Karpas-422 (cell line): ENCODE measurements at regions not wholly inside any gene's neighbourhood (a gene's known extent, or its start where the extent isn't known, plus 50 kb on each side); places are given as distances from the start of the nearest gene placed in this dataset.

ENCODE experiments used
- DNase-seq: peaks from one replicate; pipeline ENCODE4 v3.0.0-alpha.2; 2015
- H2AFZ ChIP-seq: fragments of 200-600 bp; sonication (generic); 2 replicates; pipeline ENCODE4 v1.6.1; 2014; ENCODE audit warnings: antibody characterized with exemption, low read length, mixed read lengths
- H3K27ac ChIP-seq: fragments of 200-600 bp; sonication (generic); 2 replicates; pipeline ENCODE4 v1.5.1; 2014; ENCODE audit warnings: mild to moderate bottlenecking, low read length, moderate library complexity
- H3K27me3 ChIP-seq: fragments of 200-600 bp; sonication (generic); 2 replicates; pipeline ENCODE4 v1.6.1; 2014; ENCODE audit warnings: low read length, mixed read lengths
- H3K36me3 ChIP-seq: fragments of 200-600 bp; sonication (generic); 2 replicates; pipeline ENCODE4 v1.6.1; 2014; ENCODE audit warnings: low read length, mixed read lengths; ENCODE audit not compliant: insufficient read depth
- H3K4me1 ChIP-seq: fragments of 200-600 bp; sonication (generic); 2 replicates; pipeline ENCODE4 v1.6.1; 2014; ENCODE audit warnings: mild to moderate bottlenecking, low read length, mixed read lengths
- H3K4me2 ChIP-seq: fragments of 200-600 bp; sonication (generic); 2 replicates; pipeline ENCODE4 v1.6.1; 2014; ENCODE audit warnings: low read length, low read depth, mild to moderate bottlenecking; ENCODE audit not compliant: poor library complexity, severe bottlenecking
- H3K4me3 ChIP-seq: fragments of 200-600 bp; sonication (generic); 2 replicates; pipeline ENCODE4 v1.5.1; 2014; ENCODE audit warnings: mild to moderate bottlenecking, antibody characterized with exemption, low read length, mixed read lengths
- H3K79me2 ChIP-seq: fragments of 200-600 bp; sonication (generic); 2 replicates; pipeline ENCODE4 v1.6.1; 2014; ENCODE audit warnings: mild to moderate bottlenecking, low read length, mixed read lengths
- H3K9ac ChIP-seq: fragments of 200-600 bp; sonication (generic); 2 replicates; pipeline ENCODE4 v1.6.0; 2014; ENCODE audit warnings: low read length
- H3K9me2 ChIP-seq: fragments of 200-600 bp; sonication (generic), shearing (Covaris generic); replicated peaks from 2 replicates; pipeline ENCODE4 v1.6.0; 2014; ENCODE audit warnings: mild to moderate bottlenecking, low read length, moderate library complexity; ENCODE audit not compliant: insufficient read depth
- H3K9me3 ChIP-seq: fragments of 300-700, 200-600 bp; sonication (generic); 2 replicates; pipeline ENCODE4 v1.6.1; 2014; ENCODE audit warnings: low read length, mixed read lengths
- H4K20me1 ChIP-seq: fragments of 200-600 bp; sonication (generic); 2 replicates; pipeline ENCODE4 v1.6.1; 2014; ENCODE audit warnings: mild to moderate bottlenecking, antibody characterized with exemption, low read length, low read depth; ENCODE audit not compliant: insufficient read depth

DNA sequence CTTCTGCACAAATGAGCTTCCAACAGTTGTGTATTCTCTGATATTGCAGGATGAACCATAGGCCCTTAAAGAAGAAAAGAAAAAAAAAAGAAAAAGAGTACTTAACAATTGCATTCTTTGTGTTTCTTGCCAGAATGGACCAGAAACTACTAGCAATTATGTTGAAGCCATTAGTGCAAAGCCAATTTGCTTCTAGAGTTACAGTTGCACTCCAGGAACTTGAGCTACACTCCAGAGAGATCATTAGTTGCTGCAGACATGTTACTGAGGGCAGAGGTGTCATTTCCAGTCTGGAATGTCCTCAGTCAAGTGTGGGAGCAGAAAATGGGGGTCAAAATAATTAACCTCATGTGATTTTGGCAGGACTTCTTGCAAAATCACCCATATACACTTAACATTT lies 85.6 kb upstream of the CCL2 start:
- no peaks in the 10 kb centered on the region for H3K9me2 ChIP-seq
- no peak overlapping the region for H2AFZ ChIP-seq
- H3K9ac ChIP-seq, result no peak overlapping the region
- no peak for DNase-seq
- no peaks in the 10 kb centered on the region for H3K9me3 ChIP-seq
- no peak overlapping the region for H3K4me3 ChIP-seq
- H3K27me3 ChIP-seq, result no peaks in the 10 kb centered on the region
- no peaks in the 10 kb centered on the region for H3K36me3 ChIP-seq
- H3K79me2 ChIP-seq, result no peaks in the 10 kb centered on the region
- H4K20me1 ChIP-seq, result no peaks in the 10 kb centered on the region
- no peak overlapping the region for H3K27ac ChIP-seq
- no peak overlapping the region for H3K4me2 ChIP-seq
- H3K4me1 ChIP-seq, result no peaks in the 10 kb centered on the region

DNA sequence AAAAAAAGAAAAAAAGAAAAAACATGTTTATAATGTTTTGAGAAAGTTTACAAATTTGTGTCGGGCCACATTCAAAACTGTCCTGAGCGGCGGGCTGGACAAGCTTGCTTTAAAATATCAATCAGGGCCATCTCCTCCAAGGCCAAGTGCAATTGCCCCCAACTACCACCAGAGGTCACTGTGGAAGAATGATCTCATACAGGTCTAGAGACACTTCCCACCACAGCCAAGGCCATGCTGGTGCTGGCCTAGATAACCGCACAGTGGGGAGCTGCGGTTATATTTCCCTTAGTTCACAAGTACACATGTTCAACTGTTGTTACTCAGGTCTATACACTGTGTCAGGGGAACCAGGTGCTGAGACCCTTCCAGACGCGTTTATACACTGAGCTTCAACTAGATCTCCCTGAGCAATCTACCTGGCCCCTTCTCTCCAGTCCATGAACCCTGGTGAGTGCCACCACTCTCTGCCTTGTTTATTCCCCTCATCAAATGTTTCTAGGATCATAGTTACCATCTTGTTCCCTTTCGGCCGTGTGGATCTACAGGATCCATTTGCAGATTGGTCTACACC lies 83.8 kb upstream of the CCL2 start:
- no peaks in the 10 kb centered on the region for H3K9me2 ChIP-seq
- no peak overlapping the region for H3K9ac ChIP-seq
- peak; percentile 85 for DNase-seq
- H3K27ac ChIP-seq, result no peak overlapping the region
- no peaks in the 10 kb centered on the region for H3K4me1 ChIP-seq
- H3K4me3 ChIP-seq, result no peak overlapping the region
- no peaks in the 10 kb centered on the region for H3K9me3 ChIP-seq
- no peaks in the 10 kb centered on the region for H3K79me2 ChIP-seq
- no peak overlapping the region for H3K4me2 ChIP-seq
- no peaks in the 10 kb centered on the region for H3K27me3 ChIP-seq
- no peaks in the 10 kb centered on the region for H4K20me1 ChIP-seq
- H3K36me3 ChIP-seq, result no peaks in the 10 kb centered on the region
- H2AFZ ChIP-seq, result no peak overlapping the region

GRCh38 chr17:34172390-34172918 lies 82.6 kb upstream of the CCL2 start:
- Histone ChIP-seq H4K20me1 (no peaks in the 10 kb centered on the region), H3K9me2 (no peaks in the 10 kb centered on the region), H3K27me3 (no peaks in the 10 kb centered on the region), H3K4me2 (no peak overlapping the region), H2AFZ (no peak overlapping the region), H3K4me3 (no peak overlapping the region), H3K27ac (no peak overlapping the region), H3K9ac (no peak overlapping the region), H3K9me3 (no peaks in the 10 kb centered on the region), H3K79me2 (no peaks in the 10 kb centered on the region), H3K36me3 (no peaks in the 10 kb centered on the region), H3K4me1 (no peaks in the 10 kb centered on the region)
- DNase-seq, result no peak

GRCh38 chr17:34173241-34173640 lies 81.8 kb upstream of the CCL2 start:
- Histone ChIP-seq H2AFZ (no peak overlapping the region), H3K27me3 (no peaks in the 10 kb centered on the region), H3K4me1 (no peaks in the 10 kb centered on the region), H3K27ac (no peak overlapping the region), H3K79me2 (no peaks in the 10 kb centered on the region), H4K20me1 (no peaks in the 10 kb centered on the region), H3K9me2 (no peaks in the 10 kb centered on the region), H3K9ac (no peak overlapping the region), H3K9me3 (no peaks in the 10 kb centered on the region), H3K36me3 (no peaks in the 10 kb centered on the region), H3K4me3 (no peak overlapping the region), H3K4me2 (no peak overlapping the region)
- no peak for DNase-seq

GRCh38 chr17:34174496-34174895 lies 80.6 kb upstream of the CCL2 start:
- H3K27me3 ChIP-seq, result no peaks in the 10 kb centered on the region
- no peaks in the 10 kb centered on the region for H3K4me1 ChIP-seq
- H3K27ac ChIP-seq, result no peak overlapping the region
- no peaks in the 10 kb centered on the region for H4K20me1 ChIP-seq
- no peak for DNase-seq
- no peak overlapping the region for H3K4me2 ChIP-seq
- no peak overlapping the region for H2AFZ ChIP-seq
- H3K4me3 ChIP-seq, result no peak overlapping the region
- H3K36me3 ChIP-seq, result no peaks in the 10 kb centered on the region
- no peaks in the 10 kb centered on the region for H3K79me2 ChIP-seq
- no peak overlapping the region for H3K9ac ChIP-seq
- H3K9me3 ChIP-seq, result no peaks in the 10 kb centered on the region
- H3K9me2 ChIP-seq, result no peaks in the 10 kb centered on the region

GRCh38 chr17:34176440-34176839 lies 78.6 kb upstream of the CCL2 start:
- Histone ChIP-seq H3K9ac (no peak overlapping the region), H3K27me3 (no peaks in the 10 kb centered on the region), H3K4me3 (no peak overlapping the region), H4K20me1 (no peaks in the 10 kb centered on the region), H3K9me3 (no peaks in the 10 kb centered on the region), H3K4me2 (no peak overlapping the region), H3K4me1 (no peaks in the 10 kb centered on the region), H3K9me2 (no peaks in the 10 kb centered on the region), H3K27ac (no peak overlapping the region), H2AFZ (no peak overlapping the region), H3K79me2 (no peaks in the 10 kb centered on the region), H3K36me3 (no peaks in the 10 kb centered on the region)
- no peak for DNase-seq

DNA sequence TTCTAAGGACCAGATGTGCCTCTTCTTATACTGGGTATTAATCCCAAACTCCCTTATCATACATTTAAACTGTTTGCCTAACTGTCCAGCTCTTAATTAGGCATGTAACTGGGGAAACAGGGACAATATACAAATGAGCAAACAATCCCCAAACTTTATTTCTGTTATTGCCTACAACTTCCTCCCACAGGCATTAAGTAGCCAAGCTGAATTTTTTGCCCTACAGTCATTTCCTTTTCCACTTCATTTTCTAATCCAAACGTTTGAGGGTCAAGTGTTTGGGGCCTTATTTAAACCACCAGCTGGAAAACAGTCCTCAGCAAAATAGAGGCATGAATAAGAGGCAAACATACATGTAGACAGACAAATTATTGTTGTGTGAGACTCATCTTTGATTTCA lies 77.4 kb upstream of the CCL2 start:
- H3K9me2 ChIP-seq, result no peaks in the 10 kb centered on the region
- no peaks in the 10 kb centered on the region for H3K36me3 ChIP-seq
- H3K9me3 ChIP-seq, result no peaks in the 10 kb centered on the region
- no peak overlapping the region for H3K4me3 ChIP-seq
- no peak overlapping the region for H3K27ac ChIP-seq
- no peak for DNase-seq
- no peak overlapping the region for H2AFZ ChIP-seq
- no peaks in the 10 kb centered on the region for H3K27me3 ChIP-seq
- no peaks in the 10 kb centered on the region for H3K79me2 ChIP-seq
- no peak overlapping the region for H3K9ac ChIP-seq
- peaks cover 2% of the 10 kb centered on the region; the same call in 1 of the 2 replicates for H3K4me1 ChIP-seq
- no peak overlapping the region for H3K4me2 ChIP-seq
- H4K20me1 ChIP-seq, result no peaks in the 10 kb centered on the region

DNA sequence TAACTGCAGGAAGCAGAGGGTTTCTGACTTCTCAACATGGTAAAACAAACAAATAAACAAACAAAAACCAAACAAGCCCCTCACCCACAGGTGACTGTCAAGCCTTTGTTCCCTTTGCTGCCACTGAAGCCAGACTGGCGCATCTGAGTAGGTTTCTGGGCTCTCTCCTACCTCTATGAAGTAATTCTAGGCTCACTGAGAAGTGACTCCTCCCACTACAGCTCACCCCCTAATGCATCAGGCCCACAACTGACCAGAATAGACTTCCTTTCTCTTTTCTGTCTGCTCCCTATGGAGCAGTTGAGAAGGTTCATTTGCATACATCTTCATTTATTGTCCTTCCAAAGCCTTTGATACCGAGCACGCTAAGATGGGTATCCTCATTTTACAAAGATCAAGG lies 77.0 kb upstream of the CCL2 start:
- Histone ChIP-seq H3K9ac (no peak overlapping the region), H3K79me2 (no peaks in the 10 kb centered on the region), H3K9me2 (no peaks in the 10 kb centered on the region), H3K27me3 (no peaks in the 10 kb centered on the region), H3K27ac (no peak overlapping the region), H3K36me3 (no peaks in the 10 kb centered on the region), H3K4me3 (no peak overlapping the region), H3K9me3 (no peaks in the 10 kb centered on the region), H3K4me1 (peaks cover 3% of the 10 kb centered on the region; the same call in 1 of the 2 replicates), H3K4me2 (no peak overlapping the region), H2AFZ (no peak overlapping the region), H4K20me1 (no peaks in the 10 kb centered on the region)
- DNase-seq, result no peak
